22Rv1 (cell line): ENCODE measurements at regions not wholly inside any gene's neighbourhood (a gene's known extent, or its start where the extent isn't known, plus 50 kb on each side); places are given as distances from the start of the nearest gene placed in this dataset.

Source experiments
- ZFX ChIP-seq: fragments of 450-650 bp; IDR thresholded peaks from 2 replicates; pipeline ENCODE4 v1.6.1; 2017; ENCODE audit warnings: antibody characterized with exemption, borderline replicate concordance
- TF ChIP-seq, protein P1 (sequence below): fragments of 450-650 bp; IDR thresholded peaks from 2 replicates; pipeline ENCODE4 v1.5.1; 2017; ENCODE audit warnings: mild to moderate bottlenecking

DNA sequence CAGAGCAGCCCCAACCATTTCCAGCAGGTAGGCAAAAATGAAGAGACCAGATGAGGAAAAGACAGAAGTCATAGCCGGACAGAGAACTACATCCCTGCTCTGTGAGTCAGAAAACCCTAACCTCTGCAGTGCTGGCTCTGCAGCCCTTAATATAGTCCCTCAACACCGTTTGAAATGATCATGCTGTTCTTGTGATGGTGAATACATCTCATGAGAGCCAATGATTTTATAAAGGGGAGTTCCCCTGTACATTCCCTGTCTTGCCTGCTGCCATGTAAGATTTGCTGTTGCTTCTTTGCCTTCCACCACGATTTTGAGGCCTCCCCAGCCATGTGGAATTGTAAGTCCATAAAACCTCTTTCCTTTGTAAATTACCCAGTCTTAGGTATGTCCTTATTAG lies 216.8 kb upstream of the RFX3 start:
- TF ChIP-seq, protein P1, sequence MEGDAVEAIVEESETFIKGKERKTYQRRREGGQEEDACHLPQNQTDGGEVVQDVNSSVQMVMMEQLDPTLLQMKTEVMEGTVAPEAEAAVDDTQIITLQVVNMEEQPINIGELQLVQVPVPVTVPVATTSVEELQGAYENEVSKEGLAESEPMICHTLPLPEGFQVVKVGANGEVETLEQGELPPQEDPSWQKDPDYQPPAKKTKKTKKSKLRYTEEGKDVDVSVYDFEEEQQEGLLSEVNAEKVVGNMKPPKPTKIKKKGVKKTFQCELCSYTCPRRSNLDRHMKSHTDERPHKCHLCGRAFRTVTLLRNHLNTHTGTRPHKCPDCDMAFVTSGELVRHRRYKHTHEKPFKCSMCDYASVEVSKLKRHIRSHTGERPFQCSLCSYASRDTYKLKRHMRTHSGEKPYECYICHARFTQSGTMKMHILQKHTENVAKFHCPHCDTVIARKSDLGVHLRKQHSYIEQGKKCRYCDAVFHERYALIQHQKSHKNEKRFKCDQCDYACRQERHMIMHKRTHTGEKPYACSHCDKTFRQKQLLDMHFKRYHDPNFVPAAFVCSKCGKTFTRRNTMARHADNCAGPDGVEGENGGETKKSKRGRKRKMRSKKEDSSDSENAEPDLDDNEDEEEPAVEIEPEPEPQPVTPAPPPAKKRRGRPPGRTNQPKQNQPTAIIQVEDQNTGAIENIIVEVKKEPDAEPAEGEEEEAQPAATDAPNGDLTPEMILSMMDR, result no peak
- no peak for TF ChIP-seq ZFX
